HEK293 (cell line): ENCODE measurements at regions not wholly inside any gene's neighbourhood (a gene's known extent, or its start where the extent isn't known, plus 50 kb on each side); places are given as distances from the start of the nearest gene placed in this dataset.

Experiments used
- CTCF ChIA-PET: fragments of 350-600 bp; formaldehyde crosslinking; extraction: SDS; loops from one replicate; lab custom pipeline; 2021; ENCODE audit warnings: antibody characterized with exemption; lab: Yijun Ruan, JAX
- POLR2A ChIA-PET: fragments of 300-600 bp; formaldehyde crosslinking; extraction: SDS; loops from one replicate; lab custom pipeline; 2020; ENCODE audit warnings: antibody characterized with exemption, inconsistent platforms; lab: Yijun Ruan, JAX
- H3K27ac ChIP-seq: fragments of 200-500 bp; sonication (Bioruptor generic); 2 replicates; pipeline ENCODE4 v1.5.1; 2014; ENCODE audit warnings: low read depth, low read length, control low read depth, inconsistent platforms; ENCODE audit errors: extremely low read depth
- H3K36me3 ChIP-seq, 2 experiments: fragments of 200-500 bp in 1 of 2; sonication (Bioruptor generic) in 1 of 2; 1 replicate in 1 of 2; 2 replicates in 1 of 2; pipeline ENCODE4 v1.5.1; 2014 to 2017; ENCODE audit warnings: inconsistent platforms in 2 of 2, low read length in 2 of 2; ENCODE audit not compliant: control insufficient read depth in 2 of 2, insufficient read depth in 1 of 2
- H3K4me1 ChIP-seq: fragments of 200-500 bp; sonication (Bioruptor generic); 2 replicates; pipeline ENCODE4 v1.5.1; 2014; ENCODE audit warnings: mild to moderate bottlenecking, low read length, inconsistent platforms; ENCODE audit not compliant: control insufficient read depth, insufficient read depth
- H3K4me3 ChIP-seq: 2 replicates; pipeline ENCODE4 v1.5.1; 2011; ENCODE audit warnings: low read depth, mild to moderate bottlenecking, control low read depth, low read length, moderate library complexity
- H3K9me3 ChIP-seq: fragments of 200-500 bp; sonication (Bioruptor generic); 2 replicates; pipeline ENCODE4 v1.5.1; 2014; ENCODE audit warnings: low read depth, low read length, inconsistent platforms; ENCODE audit not compliant: control insufficient read depth, insufficient read depth
- BCL11B ChIP-seq: fragments of 450-650 bp; formaldehyde crosslinking; IDR thresholded peaks from 2 replicates; pipeline ENCODE4 v1.5.1; 2016; ENCODE audit warnings: low read depth, missing biosample characterization, missing genetic modification characterization
- GLIS2 ChIP-seq: fragments of 450-650 bp; formaldehyde crosslinking; IDR thresholded peaks from 2 replicates; pipeline ENCODE4 v1.5.1; 2016; ENCODE audit warnings: missing biosample characterization, missing genetic modification characterization
- HOXA7 ChIP-seq: sonication (generic); formaldehyde crosslinking; IDR thresholded peaks from 2 replicates; pipeline ENCODE4 v1.8.1; 2022; ENCODE audit warnings: missing genetic modification reagents, borderline replicate concordance
- OSR2 ChIP-seq: fragments of 450-650 bp; formaldehyde crosslinking; IDR thresholded peaks from 2 replicates; pipeline ENCODE4 v1.5.1; 2016; ENCODE audit warnings: missing biosample characterization, missing genetic modification characterization
- SCRT1 ChIP-seq: fragments of 450-650 bp; formaldehyde crosslinking; IDR thresholded peaks from 2 replicates; pipeline ENCODE4 v1.5.1; 2016; ENCODE audit warnings: missing biosample characterization, missing genetic modification characterization, borderline replicate concordance
- YY1 ChIP-seq: fragments of 450-650 bp; formaldehyde crosslinking; IDR thresholded peaks from 2 replicates; pipeline ENCODE4 v1.5.1; 2018; ENCODE audit warnings: missing biosample characterization, missing genetic modification characterization
- ZBTB1 ChIP-seq: fragments of 450-650 bp; formaldehyde crosslinking; IDR thresholded peaks from 2 replicates; pipeline ENCODE4 v1.5.1; 2016; ENCODE audit warnings: missing biosample characterization, missing genetic modification characterization
- ZBTB20 ChIP-seq: fragments of 450-650 bp; formaldehyde crosslinking; IDR thresholded peaks from 2 replicates; pipeline ENCODE4 v1.5.1; 2016; ENCODE audit warnings: missing biosample characterization, missing genetic modification characterization
- ZFP37 ChIP-seq: fragments of 450-650 bp; formaldehyde crosslinking; IDR thresholded peaks from 2 replicates; pipeline ENCODE4 v1.5.1; 2016; ENCODE audit warnings: missing biosample characterization, missing genetic modification characterization
- ZNF138 ChIP-seq: fragments of 450-650 bp; formaldehyde crosslinking; IDR thresholded peaks from 2 replicates; pipeline ENCODE4 v1.5.1; 2016; ENCODE audit warnings: missing biosample characterization, missing genetic modification characterization, borderline replicate concordance
- ZNF146 ChIP-seq: fragments of 450-650 bp; formaldehyde crosslinking; IDR thresholded peaks from 2 replicates; pipeline ENCODE4 v1.5.1; 2016; ENCODE audit warnings: missing biosample characterization, missing genetic modification characterization
- ZNF23 ChIP-seq: fragments of 450-650 bp; formaldehyde crosslinking; IDR thresholded peaks from 2 replicates; pipeline ENCODE4 v1.5.1; 2016; ENCODE audit warnings: missing biosample characterization, missing genetic modification characterization, borderline replicate concordance
- ZNF248 ChIP-seq: fragments of 450-650 bp; formaldehyde crosslinking; IDR thresholded peaks from 2 replicates; pipeline ENCODE4 v1.5.1; 2017; ENCODE audit warnings: missing biosample characterization, missing genetic modification characterization
- ZNF324 ChIP-seq: fragments of 450-650 bp; formaldehyde crosslinking; IDR thresholded peaks from 2 replicates; pipeline ENCODE4 v1.5.1; 2016; ENCODE audit warnings: missing biosample characterization, missing genetic modification characterization
- ZNF335 ChIP-seq: fragments of 450-650 bp; formaldehyde crosslinking; conservative IDR thresholded peaks from 2 replicates; pipeline ENCODE4 v1.5.1; 2016; ENCODE audit warnings: missing biosample characterization, missing genetic modification characterization
- ZNF350 ChIP-seq: fragments of 450-650 bp; formaldehyde crosslinking; IDR thresholded peaks from 2 replicates; pipeline ENCODE4 v1.5.0; 2017; ENCODE audit warnings: missing biosample characterization, mild to moderate bottlenecking, missing genetic modification characterization
- ZNF366 ChIP-seq: fragments of 450-650 bp; formaldehyde crosslinking; conservative IDR thresholded peaks from 2 replicates; pipeline ENCODE4 v1.5.1; 2016; ENCODE audit warnings: missing biosample characterization, missing genetic modification characterization
- ZNF37A ChIP-seq: fragments of 450-650 bp; IDR thresholded peaks from 2 replicates; pipeline ENCODE4 v1.5.1; 2018; ENCODE audit warnings: missing biosample characterization, missing genetic modification characterization
- ZNF426 ChIP-seq: fragments of 450-650 bp; formaldehyde crosslinking; IDR thresholded peaks from 2 replicates; pipeline ENCODE4 v1.5.1; 2017; ENCODE audit warnings: missing biosample characterization, missing genetic modification characterization, mild to moderate bottlenecking, inconsistent platforms, moderate library complexity
- ZNF473 ChIP-seq: fragments of 450-650 bp; formaldehyde crosslinking; IDR thresholded peaks from 2 replicates; pipeline ENCODE4 v1.5.1; 2017; ENCODE audit warnings: missing biosample characterization, missing genetic modification characterization
- ZNF560 ChIP-seq: fragments of 450-650 bp; formaldehyde crosslinking; IDR thresholded peaks from 2 replicates; pipeline ENCODE4 v1.5.1; 2017; ENCODE audit warnings: missing biosample characterization, missing genetic modification characterization, borderline replicate concordance
- ZNF596 ChIP-seq: fragments of 450-650 bp; IDR thresholded peaks from 2 replicates; pipeline ENCODE4 v1.5.0; 2018; ENCODE audit warnings: missing biosample characterization, mild to moderate bottlenecking, missing genetic modification characterization, moderate library complexity
- ZNF600 ChIP-seq: fragments of 450-650 bp; formaldehyde crosslinking; IDR thresholded peaks from 2 replicates; pipeline ENCODE4 v1.5.1; 2016; ENCODE audit warnings: missing biosample characterization, missing genetic modification characterization
- ZNF621 ChIP-seq: fragments of 450-650 bp; formaldehyde crosslinking; IDR thresholded peaks from 2 replicates; pipeline ENCODE4 v1.5.1; 2017; ENCODE audit warnings: missing biosample characterization, missing genetic modification characterization
- ZNF660 ChIP-seq: fragments of 450-650 bp; IDR thresholded peaks from 2 replicates; pipeline ENCODE4 v1.5.1; 2018; ENCODE audit warnings: missing biosample characterization, mild to moderate bottlenecking, missing genetic modification characterization
- ZNF664 ChIP-seq: fragments of 450-650 bp; formaldehyde crosslinking; IDR thresholded peaks from 2 replicates; pipeline ENCODE4 v1.5.1; 2016; ENCODE audit warnings: missing biosample characterization, missing genetic modification characterization
- ZNF670 ChIP-seq: fragments of 450-650 bp; formaldehyde crosslinking; IDR thresholded peaks from 2 replicates; pipeline ENCODE4 v1.5.1; 2016; ENCODE audit warnings: missing biosample characterization, missing genetic modification characterization, low read depth
- ZSCAN30 ChIP-seq: fragments of 450-650 bp; IDR thresholded peaks from 2 replicates; pipeline ENCODE4 v1.5.1; 2018; ENCODE audit warnings: missing biosample characterization, mild to moderate bottlenecking, missing genetic modification characterization, moderate library complexity
- TF ChIP-seq, protein P1 (sequence below): fragments of 450-650 bp; formaldehyde crosslinking; IDR thresholded peaks from 2 replicates; pipeline ENCODE4 v1.5.1; 2016; ENCODE audit warnings: missing biosample characterization, missing genetic modification characterization
- TF ChIP-seq, protein P2 (sequence below): sonication (generic); formaldehyde crosslinking; IDR thresholded peaks from 2 replicates; pipeline ENCODE4 v1.8.1; 2022; ENCODE audit warnings: mild to moderate bottlenecking, moderate library complexity, missing genetic modification reagents
- TF ChIP-seq, protein P3 (sequence below): fragments of 450-650 bp; formaldehyde crosslinking; IDR thresholded peaks from 2 replicates; pipeline ENCODE4 v1.5.1; 2016; ENCODE audit warnings: missing biosample characterization, missing genetic modification characterization

DNA sequence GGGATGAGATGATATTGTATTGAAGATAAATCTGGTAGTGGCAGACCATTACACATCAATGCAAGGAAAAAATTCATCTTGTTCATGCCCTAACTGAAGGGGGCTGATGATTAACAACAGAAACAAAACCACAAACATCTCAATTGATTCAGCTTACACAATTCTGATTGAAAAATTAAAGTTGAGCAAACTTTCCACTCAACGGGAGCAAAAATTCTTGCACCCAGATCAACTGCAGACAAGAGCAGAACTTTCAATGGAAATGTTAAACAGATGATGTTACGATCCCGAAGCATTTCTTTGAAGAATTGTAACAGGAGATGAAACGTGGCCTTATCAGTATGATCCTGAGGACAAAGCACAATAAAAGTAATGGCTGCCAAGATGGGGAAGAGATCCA lies 172.4 kb upstream of the SOX5 start (continued):
- TF ChIP-seq, protein P1, sequence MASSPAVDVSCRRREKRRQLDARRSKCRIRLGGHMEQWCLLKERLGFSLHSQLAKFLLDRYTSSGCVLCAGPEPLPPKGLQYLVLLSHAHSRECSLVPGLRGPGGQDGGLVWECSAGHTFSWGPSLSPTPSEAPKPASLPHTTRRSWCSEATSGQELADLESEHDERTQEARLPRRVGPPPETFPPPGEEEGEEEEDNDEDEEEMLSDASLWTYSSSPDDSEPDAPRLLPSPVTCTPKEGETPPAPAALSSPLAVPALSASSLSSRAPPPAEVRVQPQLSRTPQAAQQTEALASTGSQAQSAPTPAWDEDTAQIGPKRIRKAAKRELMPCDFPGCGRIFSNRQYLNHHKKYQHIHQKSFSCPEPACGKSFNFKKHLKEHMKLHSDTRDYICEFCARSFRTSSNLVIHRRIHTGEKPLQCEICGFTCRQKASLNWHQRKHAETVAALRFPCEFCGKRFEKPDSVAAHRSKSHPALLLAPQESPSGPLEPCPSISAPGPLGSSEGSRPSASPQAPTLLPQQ: no peak
- TF ChIP-seq ZNF600 (tag by site-specific recombination): no peak

DNA sequence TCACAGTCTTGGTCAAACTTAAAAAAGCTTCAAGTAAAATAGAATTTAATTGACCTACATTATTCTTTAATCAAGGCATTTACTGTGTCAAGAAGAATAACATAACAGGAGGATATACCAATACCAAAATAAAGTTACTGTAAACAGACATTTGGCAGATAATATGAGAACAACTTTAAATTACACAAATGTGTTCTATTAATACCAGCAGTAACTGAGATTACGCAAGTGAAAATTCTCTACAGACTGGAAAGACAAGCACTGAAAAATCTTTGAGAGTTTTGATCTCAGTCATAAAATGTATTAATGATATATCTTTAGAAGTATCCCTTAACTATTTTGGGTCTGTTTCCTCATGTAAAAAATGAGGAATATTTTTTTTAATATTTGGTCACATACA lies 169.2 kb upstream of the SOX5 start:
- no peaks in the 10 kb centered on the region for H3K36me3 ChIP-seq
- no peaks in the 10 kb centered on the region for H3K4me1 ChIP-seq
- no peak for TF ChIP-seq ZNF248 (tag by site-specific recombination)
- no peak for TF ChIP-seq ZNF146
- no peak for TF ChIP-seq ZNF350 (tag by site-specific recombination)
- TF ChIP-seq ZNF37A (tag by site-specific recombination): no peak
- no peak overlapping the region for H3K4me3 ChIP-seq
- ChIA-PET CTCF (no interaction called here), POLR2A (no interaction called here)
- H3K9me3 ChIP-seq: no peaks in the 10 kb centered on the region
- no peak overlapping the region for H3K27ac ChIP-seq

DNA sequence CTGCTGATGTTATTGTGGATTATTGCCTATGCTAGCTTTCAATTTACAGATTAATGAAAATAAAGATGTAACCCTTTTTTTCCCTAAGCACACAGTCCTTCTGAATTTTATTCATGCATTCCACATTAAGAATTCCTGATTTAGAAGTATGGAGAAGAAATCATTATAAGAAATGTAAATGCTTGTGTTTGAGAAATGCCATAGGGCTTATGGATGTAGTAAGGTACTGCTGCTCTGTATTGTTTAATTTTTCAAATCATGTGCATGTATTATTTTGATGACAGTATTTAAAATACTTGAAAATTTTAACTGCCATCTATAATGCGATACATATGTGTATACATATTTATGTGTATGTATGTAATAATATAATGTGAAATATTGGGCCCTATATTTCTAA lies 167.1 kb upstream of the SOX5 start:
- H3K4me3 ChIP-seq: no peak overlapping the region
- TF ChIP-seq HOXA7 (no peak), ZNF335 (tag by site-specific recombination) (no peak), ZNF23 (no peak), ZSCAN30 (tag by site-specific recombination) (no peak), ZNF596 (tag by site-specific recombination) (no peak), ZNF37A (tag by site-specific recombination) (no peak), SCRT1 (tag by site-specific recombination) (no peak), GLIS2 (tag by site-specific recombination) (no peak), ZNF366 (tag by site-specific recombination) (no peak)
- TF ChIP-seq, protein P2, sequence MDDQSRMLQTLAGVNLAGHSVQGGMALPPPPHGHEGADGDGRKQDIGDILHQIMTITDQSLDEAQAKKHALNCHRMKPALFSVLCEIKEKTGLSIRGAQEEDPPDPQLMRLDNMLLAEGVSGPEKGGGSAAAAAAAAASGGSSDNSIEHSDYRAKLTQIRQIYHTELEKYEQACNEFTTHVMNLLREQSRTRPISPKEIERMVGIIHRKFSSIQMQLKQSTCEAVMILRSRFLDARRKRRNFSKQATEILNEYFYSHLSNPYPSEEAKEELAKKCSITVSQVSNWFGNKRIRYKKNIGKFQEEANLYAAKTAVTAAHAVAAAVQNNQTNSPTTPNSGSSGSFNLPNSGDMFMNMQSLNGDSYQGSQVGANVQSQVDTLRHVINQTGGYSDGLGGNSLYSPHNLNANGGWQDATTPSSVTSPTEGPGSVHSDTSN (CRISPR knock-in tag): no peak
- H3K9me3 ChIP-seq: no peaks in the 10 kb centered on the region
- no peaks in the 10 kb centered on the region for H3K4me1 ChIP-seq
- H3K27ac ChIP-seq: no peak overlapping the region
- ChIA-PET CTCF (no interaction called here), POLR2A (no interaction called here)
- no peaks in the 10 kb centered on the region for H3K36me3 ChIP-seq

DNA sequence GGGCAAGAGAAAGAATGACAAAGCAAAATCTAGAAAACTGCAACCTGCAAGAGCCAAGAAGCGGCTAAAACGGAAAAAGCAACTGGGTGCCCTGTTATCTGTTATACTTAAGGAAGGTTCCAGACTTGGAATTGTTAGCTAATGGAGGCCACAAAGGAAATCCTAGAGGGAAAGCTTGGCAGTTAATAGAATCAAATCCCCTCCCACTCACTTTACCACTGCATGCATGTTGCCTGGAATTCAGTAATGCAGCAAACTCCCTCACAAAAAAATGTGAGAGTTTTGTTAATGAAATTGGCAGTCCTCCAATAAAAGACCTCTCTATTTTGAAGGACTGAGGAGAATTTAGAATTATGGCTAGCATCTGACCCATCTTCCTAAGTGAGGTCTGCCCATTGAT lies 164.2 kb upstream of the SOX5 start:
- Histone ChIP-seq H3K4me1 (no peaks in the 10 kb centered on the region), H3K4me3 (no peak overlapping the region), H3K27ac (no peak overlapping the region), H3K9me3 (no peaks in the 10 kb centered on the region), H3K36me3 (no peaks in the 10 kb centered on the region)
- ChIA-PET POLR2A (no interaction called here), CTCF (interaction anchor here (0.6 to 0.7 kb wide), 2 partner anchors 30 to 503 kb away, joined by 3 read pairs; no protein-coding TSS in a partner anchor)
- TF ChIP-seq ZBTB20 (no peak), ZNF670 (tag by site-specific recombination) (no peak), ZBTB1 (tag by site-specific recombination) (no peak), ZNF138 (tag by site-specific recombination) (no peak), ZNF324 (no peak), ZFP37 (tag by site-specific recombination) (no peak), ZNF664 (no peak), ZNF621 (tag by site-specific recombination) (no peak), YY1 (tag by site-specific recombination) (no peak), ZNF426 (tag by site-specific recombination) (no peak), BCL11B (tag by site-specific recombination) (no peak), OSR2 (no peak), ZNF560 (no peak), ZNF473 (tag by site-specific recombination) (no peak), ZNF660 (tag by site-specific recombination) (no peak)
- TF ChIP-seq, protein P3, sequence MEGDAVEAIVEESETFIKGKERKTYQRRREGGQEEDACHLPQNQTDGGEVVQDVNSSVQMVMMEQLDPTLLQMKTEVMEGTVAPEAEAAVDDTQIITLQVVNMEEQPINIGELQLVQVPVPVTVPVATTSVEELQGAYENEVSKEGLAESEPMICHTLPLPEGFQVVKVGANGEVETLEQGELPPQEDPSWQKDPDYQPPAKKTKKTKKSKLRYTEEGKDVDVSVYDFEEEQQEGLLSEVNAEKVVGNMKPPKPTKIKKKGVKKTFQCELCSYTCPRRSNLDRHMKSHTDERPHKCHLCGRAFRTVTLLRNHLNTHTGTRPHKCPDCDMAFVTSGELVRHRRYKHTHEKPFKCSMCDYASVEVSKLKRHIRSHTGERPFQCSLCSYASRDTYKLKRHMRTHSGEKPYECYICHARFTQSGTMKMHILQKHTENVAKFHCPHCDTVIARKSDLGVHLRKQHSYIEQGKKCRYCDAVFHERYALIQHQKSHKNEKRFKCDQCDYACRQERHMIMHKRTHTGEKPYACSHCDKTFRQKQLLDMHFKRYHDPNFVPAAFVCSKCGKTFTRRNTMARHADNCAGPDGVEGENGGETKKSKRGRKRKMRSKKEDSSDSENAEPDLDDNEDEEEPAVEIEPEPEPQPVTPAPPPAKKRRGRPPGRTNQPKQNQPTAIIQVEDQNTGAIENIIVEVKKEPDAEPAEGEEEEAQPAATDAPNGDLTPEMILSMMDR (tag by site-specific recombination): no peak
